ENCODE measurements at regions not wholly inside any gene's neighbourhood (a gene's known extent, or its start where the extent isn't known, plus 50 kb on each side); places are given as distances from the start of the nearest gene placed in this dataset.

- TF ChIP-seq RAD21 (conservative IDR thresholded peaks at IDR 0.05 in 1 of 2, IDR thresholded peaks at IDR 0.05 in 1 of 2) (no peak), NR3C1 (IDR thresholded peaks at IDR 0.05) (no peak), POLR2A (IDR thresholded peaks at IDR 0.05; ENCODE audit: low read length) (no peak), JUN (IDR thresholded peaks at IDR 0.05) (no peak), PBX3 (IDR thresholded peaks at IDR 0.05) (no peak), CTCF (IDR thresholded peaks at IDR 0.05) (no peak), MYC (IDR thresholded peaks at IDR 0.05; ENCODE audit: borderline replicate concordance, low read length) (no peak)
Measured at GRCh38 chr2:60075048-60075447, 478.4 kb downstream of the BCL11A start.

Measured in A549 (cell line).